Heart left ventricle (tissue), 13 donors: ENCODE measurements at regions not wholly inside any gene's neighbourhood (a gene's known extent, or its start where the extent isn't known, plus 50 kb on each side); places are given as distances from the start of the nearest gene placed in this dataset.

Experiments used
- CTCF ChIP-seq, 12 donors: fragments of 200-600 bp; sonication (generic) in 4 of 12; IDR thresholded peaks; one replicate each; pipeline versions ENCODE4 v1.5.0 to v1.8.0; 2018 to 2022; ENCODE audit warnings: antibody characterized with exemption in 12 of 12, mild to moderate bottlenecking in 5 of 12
- POLR2A ChIP-seq, 2 donors: fragments of 450-650 bp; IDR thresholded peaks; one replicate each; pipeline ENCODE4 v1.6.1; 2017; ENCODE audit warnings: antibody characterized with exemption in 2 of 2, mild to moderate bottlenecking in 2 of 2, moderate library complexity in 2 of 2
- donor health status: ischemic (EF 13 %, LVEDD 7.1; RV severe dilation, severe dysfunction).
- donor health status: DM: no; HTN: yes; CAD: no.
- donor health status: DM: no; HTN: no; CAD: no.
- donor health status: ischemic (EF 25% LVEDD 6.9; RV normal size, moderate dysfunction).
- donor health status: ischemic (EF 25% LVEDD 5.7; RV mildly dilated, moderate dysfunction).
- donor health status: ischemic (EF 35%, LVEDD 5.7; RV mildly dilated, moderate dysfunction).
- donor health status: nonischemic (EF 11% LVEDD 7.7; RV severe dilation, severe dysfunction).
- donor health status: DM: yes; HTN: yes; CAD: no.
- donor health status: PGD.
- donor health status: ischemic (EF 29% LVEDD 5.4; RV normal size, mild dysfunction).
- donor health status: nonischemic (EF 23%, LVEDD 6.1; RV moderate dilation, normal function).

GRCh38 chr1:38371505-38371844 is 324.9 kb upstream of the POU3F1 start:
- TF ChIP-seq CTCF (IDR thresholded peaks at IDR 0.05) (no peak), POLR2A (IDR thresholded peaks at IDR 0.05) (no peak)
